HL-60/S4 (cell line): ENCODE measurements at regions not wholly inside any gene's neighbourhood (a gene's known extent, or its start where the extent isn't known, plus 50 kb on each side); places are given as distances from the start of the nearest gene placed in this dataset.

Source experiments
- in situ Hi-C: fragments of 300-500 bp; cut with MboI; formaldehyde crosslinking; loops from 2 replicates; pipeline ENCODE4 v1.14.3; 2022; ENCODE audit warnings: low sequenced_read_pairs

DNA sequence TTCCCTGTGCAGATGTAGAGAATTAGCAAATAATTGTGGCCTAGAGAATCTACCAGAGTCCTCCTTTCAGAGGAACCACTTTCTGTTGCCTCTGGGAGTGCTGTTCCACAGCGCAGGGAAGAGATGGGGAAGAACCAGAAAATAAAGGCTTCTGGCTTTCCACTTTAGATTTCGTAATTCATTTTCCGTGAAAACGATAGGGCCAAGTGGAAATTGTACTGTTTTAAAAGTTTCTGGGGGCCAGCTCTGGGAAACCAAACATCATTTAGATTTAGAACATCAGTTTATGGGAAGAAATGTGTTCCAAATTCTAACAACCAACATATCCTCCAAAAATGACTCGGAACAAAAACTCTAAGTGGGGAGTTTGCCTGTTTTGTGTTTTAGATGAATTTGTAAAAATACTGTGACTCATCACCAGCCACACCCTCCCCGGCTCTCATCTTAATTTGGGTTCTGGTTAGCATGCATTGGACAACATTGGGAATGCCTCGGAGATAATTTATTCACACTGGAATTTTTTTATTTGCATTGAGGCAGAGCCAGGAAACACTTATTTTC is 65.2 kb upstream of the LNX1 start:
- in situ Hi-C loops = no loop called here

- in situ Hi-C loops = no loop called here
Measured at GRCh38 chr4:53654300-53654758, 63.0 kb upstream of the LNX1 start.

GRCh38 chr4:53653484-53654053 is 62.3 kb upstream of the LNX1 start:
- in situ Hi-C loops = no loop called here

- in situ Hi-C loops = no loop called here
Measured at GRCh38 chr4:53651156-53651735, 60.0 kb upstream of the LNX1 start.

- in situ Hi-C loops = no loop called here
Measured at GRCh38 chr4:53649357-53649756, 58.1 kb upstream of the LNX1 start.

- in situ Hi-C loops = no loop called here
Measured at GRCh38 chr4:53647547-53647946, 56.3 kb upstream of the LNX1 start.

GRCh38 chr4:53646795-53647194 is 55.5 kb upstream of the LNX1 start:
- in situ Hi-C loops = no loop called here

GRCh38 chr4:53645108-53645507 is 53.8 kb upstream of the LNX1 start:
- in situ Hi-C loops = no loop called here

GRCh38 chr4:53644607-53645006 is 53.3 kb upstream of the LNX1 start:
- in situ Hi-C loops = no loop called here
